Osteocyte (in vitro differentiated cells): ENCODE measurements at regions not wholly inside any gene's neighbourhood (a gene's known extent, or its start where the extent isn't known, plus 50 kb on each side); places are given as distances from the start of the nearest gene placed in this dataset.

Experiments
- DNase-seq: peaks from one replicate; pipeline ENCODE4 v3.0.0; 2021; ENCODE audit warnings: mixed read lengths; ENCODE audit not compliant: unreplicated experiment; ENCODE audit errors: extremely low spot score
- H3K27ac Mint-ChIP-seq: one replicate; pipeline ENCODE4 v1.8.0; 2021; ENCODE audit warnings: mild to moderate bottlenecking, mixed read lengths; ENCODE audit not compliant: unreplicated experiment
- H3K27me3 Mint-ChIP-seq: one replicate; pipeline ENCODE4 v1.8.0; 2021; ENCODE audit warnings: mixed read lengths; ENCODE audit not compliant: unreplicated experiment
- H3K36me3 Mint-ChIP-seq: one replicate; pipeline ENCODE4 v1.8.0; 2021; ENCODE audit warnings: mixed read lengths; ENCODE audit not compliant: unreplicated experiment
- H3K4me1 Mint-ChIP-seq: one replicate; pipeline ENCODE4 v1.8.0; 2021; ENCODE audit warnings: mixed read lengths; ENCODE audit not compliant: unreplicated experiment
- H3K4me3 Mint-ChIP-seq: one replicate; pipeline ENCODE4 v1.8.0; 2021; ENCODE audit warnings: mild to moderate bottlenecking, moderate library complexity, mixed read lengths; ENCODE audit not compliant: unreplicated experiment
- H3K9me3 Mint-ChIP-seq: one replicate; pipeline ENCODE4 v1.8.0; 2021; ENCODE audit warnings: mixed read lengths; ENCODE audit not compliant: unreplicated experiment
- CTCF ChIP-seq: fragments of 200-600 bp; sonication (generic); IDR thresholded peaks from 2 replicates; pipeline ENCODE4 v1.5.0; 2021; ENCODE audit warnings: antibody characterized with exemption, mild to moderate bottlenecking, moderate library complexity

- H3K36me3 Mint-ChIP-seq: no peaks in the 10 kb centered on the region
- TF ChIP-seq CTCF: no peak
- no peaks in the 10 kb centered on the region for H3K4me1 Mint-ChIP-seq
- H3K9me3 Mint-ChIP-seq: no peaks in the 10 kb centered on the region
- no peak overlapping the region for H3K4me3 Mint-ChIP-seq
- no peak overlapping the region for H3K27ac Mint-ChIP-seq
- no peak for DNase-seq
- no peaks in the 10 kb centered on the region for H3K27me3 Mint-ChIP-seq
These were observed 50.0 kb upstream of the ATP8B1 start for GRCh38 chr18:57853133-57853532.
